HEK293T (cell line): ENCODE measurements at regions not wholly inside any gene's neighbourhood (a gene's known extent, or its start where the extent isn't known, plus 50 kb on each side); places are given as distances from the start of the nearest gene placed in this dataset.

Experiments
- ARNT ChIP-seq: fragments of 450-650 bp; IDR thresholded peaks from 2 replicates; pipeline ENCODE4 v1.6.1; 2017; ENCODE audit warnings: mild to moderate bottlenecking
- BHLHE40 ChIP-seq: fragments of 450-650 bp; IDR thresholded peaks from 2 replicates; pipeline ENCODE4 v1.6.1; 2016; ENCODE audit warnings: mild to moderate bottlenecking, moderate library complexity, borderline replicate concordance
- CTBP1 ChIP-seq: fragments of 450-650 bp; IDR thresholded peaks from 2 replicates; pipeline ENCODE4 v1.6.1; 2016; ENCODE audit warnings: borderline replicate concordance
- ELF4 ChIP-seq: fragments of 450-650 bp; IDR thresholded peaks from 2 replicates; pipeline ENCODE4 v1.6.1; 2017; ENCODE audit warnings: antibody characterized with exemption
- FOXA1 ChIP-seq: fragments of 450-650 bp; IDR thresholded peaks from 2 replicates; pipeline ENCODE4 v1.6.1; 2016; ENCODE audit warnings: mild to moderate bottlenecking
- FOXM1 ChIP-seq: fragments of 450-650 bp; IDR thresholded peaks from 2 replicates; pipeline ENCODE4 v1.6.1; 2017; ENCODE audit warnings: mild to moderate bottlenecking, borderline replicate concordance
- HDGF ChIP-seq: fragments of 450-650 bp; IDR thresholded peaks from 2 replicates; pipeline ENCODE4 v1.6.1; 2017; ENCODE audit warnings: antibody characterized with exemption, borderline replicate concordance
- LEF1 ChIP-seq: fragments of 450-650 bp; IDR thresholded peaks from 2 replicates; pipeline ENCODE4 v1.6.1; 2017; ENCODE audit warnings: mild to moderate bottlenecking, borderline replicate concordance
- NFRKB ChIP-seq: fragments of 450-650 bp; IDR thresholded peaks from 2 replicates; pipeline ENCODE4 v1.6.1; 2016; ENCODE audit warnings: mild to moderate bottlenecking, moderate library complexity
- PKNOX1 ChIP-seq: fragments of 450-650 bp; IDR thresholded peaks from 2 replicates; pipeline ENCODE4 v1.6.1; 2016
- SP1 ChIP-seq: fragments of 450-650 bp; IDR thresholded peaks from 2 replicates; pipeline ENCODE4 v1.6.1; 2017
- SUZ12 ChIP-seq: fragments of 450-650 bp; IDR thresholded peaks from 2 replicates; pipeline ENCODE4 v1.6.1; 2016; ENCODE audit warnings: mild to moderate bottlenecking
- TARDBP ChIP-seq: fragments of 450-650 bp; IDR thresholded peaks from 2 replicates; pipeline ENCODE4 v1.6.1; 2016
- ZNF384 ChIP-seq: fragments of 450-650 bp; IDR thresholded peaks from 2 replicates; pipeline ENCODE4 v1.6.1; 2016

- TF ChIP-seq TARDBP: no peak
- TF ChIP-seq BHLHE40: no peak
- TF ChIP-seq ZNF384: no peak
- no peak for TF ChIP-seq FOXM1
- no peak for TF ChIP-seq NFRKB
- no peak for TF ChIP-seq ELF4
- TF ChIP-seq LEF1: no peak
- no peak for TF ChIP-seq ARNT
- TF ChIP-seq SUZ12: no peak
- TF ChIP-seq PKNOX1: no peak
- TF ChIP-seq SP1: no peak
- no peak for TF ChIP-seq HDGF
- TF ChIP-seq CTBP1: no peak
- no peak for TF ChIP-seq FOXA1
These were observed 90.5 kb upstream of the TTC34 start for GRCh38 chr1:2891923-2892448.
